GM12878 (cell line): ENCODE measurements at regions not wholly inside any gene's neighbourhood (a gene's known extent, or its start where the extent isn't known, plus 50 kb on each side); places are given as distances from the start of the nearest gene placed in this dataset.

Source experiments
- ATAC-seq: fragments of 200-7000 bp; cut with Tn5 transposase; 3 replicates; pipeline ENCODE4 v1.9.1; 2020; ENCODE audit warnings: mild to moderate bottlenecking, moderate library complexity
- BruUV-seq: library from RNA; stranded (reverse); fragments of 400-500 nt; replicated peaks from 2 replicates; lab custom pipeline; 2021; lab: Mats Ljungman, UMichigan
- CTCF ChIA-PET: fragments of 300-600 bp; sonication (Branson Sonifier 250); formaldehyde crosslinking; extraction: SDS; loops from one replicate; lab custom pipeline; 2021; ENCODE audit warnings: inconsistent platforms; lab: Yijun Ruan, JAX
- POLR2A ChIA-PET: fragments of 350-600 bp; formaldehyde crosslinking; extraction: SDS; loops from one replicate; lab custom pipeline; 2021; ENCODE audit warnings: inconsistent platforms; lab: Charles Lee
- RAD21 ChIA-PET: fragments of 300-600 bp; sonication (Branson Sonifier 250); formaldehyde crosslinking; loops from one replicate; lab custom pipeline; 2023; ENCODE audit warnings: antibody characterized with exemption; ENCODE audit not compliant: unreplicated experiment; lab: Charles Lee
- SMC1A ChIA-PET: fragments of 300-600 bp; sonication (Branson Sonifier 250); formaldehyde crosslinking; loops from one replicate; lab custom pipeline; 2023; ENCODE audit not compliant: unreplicated experiment, uncharacterized antibody; lab: Charles Lee
- DNase-seq: peaks from one replicate; pipeline ENCODE4 v3.0.0-alpha.2; 2011; ENCODE audit warnings: low read depth, low spot score
- FAIRE-seq: peaks from 3 replicates; lab custom pipeline; 2011; peaks lifted over from hg19 to GRCh38; lab: Jason Lieb, UNC
- H2AFZ ChIP-seq: 2 replicates; pipeline ENCODE4 v1.6.0; 2011; ENCODE audit warnings: low read depth, low read length, control low read depth; ENCODE audit not compliant: control insufficient read depth
- H3K27ac ChIP-seq: 2 replicates; pipeline ENCODE4 v1.5.1; 2011; ENCODE audit warnings: control low read depth; ENCODE audit not compliant: control insufficient read depth, insufficient read depth
- H3K27me3 ChIP-seq, 2 experiments: replicated peaks in 1 of 2; 2 replicates each; pipeline versions ENCODE4 v1.6.0 to v1.6.1; 2011; ENCODE audit warnings: low read length in 1 of 2; ENCODE audit not compliant: control insufficient read depth in 2 of 2, insufficient read depth in 2 of 2
- H3K36me3 ChIP-seq, 2 experiments: 2 replicates each; pipeline ENCODE4 v1.5.1; 2011; ENCODE audit warnings: low read length in 1 of 2; ENCODE audit not compliant: control insufficient read depth in 2 of 2, insufficient read depth in 2 of 2
- H3K4me1 ChIP-seq: 2 replicates; pipeline ENCODE4 v1.6.1; 2011; ENCODE audit warnings: mild to moderate bottlenecking, low read length, moderate library complexity, mixed read lengths; ENCODE audit not compliant: control insufficient read depth, insufficient read depth
- H3K4me2 ChIP-seq: 2 replicates; pipeline ENCODE4 v1.6.0; 2011; ENCODE audit warnings: control low read depth; ENCODE audit not compliant: control insufficient read depth, insufficient read depth
- H3K4me3 ChIP-seq: fragments of 200-600 bp; sonication (generic); 2 replicates; pipeline ENCODE4 v1.5.1; 2016
- H3K79me2 ChIP-seq: 2 replicates; pipeline ENCODE4 v1.6.0; 2011; ENCODE audit warnings: low read length; ENCODE audit not compliant: control insufficient read depth, insufficient read depth
- H3K9ac ChIP-seq: 2 replicates; pipeline ENCODE4 v1.8.0; 2011; ENCODE audit warnings: low read length, control low read depth, mixed read lengths; ENCODE audit not compliant: control insufficient read depth, insufficient read depth
- H3K9me3 ChIP-seq: replicated peaks from 3 replicates; pipeline ENCODE4 v1.5.1; 2011; ENCODE audit warnings: mild to moderate bottlenecking, low read length; ENCODE audit not compliant: control insufficient read depth, insufficient read depth
- H4K20me1 ChIP-seq: 2 replicates; pipeline ENCODE4 v1.6.0; 2011; ENCODE audit not compliant: control insufficient read depth, insufficient read depth
- BRCA1 ChIP-seq: IDR thresholded peaks from 2 replicates; pipeline ENCODE4 v1.6.1; 2011; ENCODE audit warnings: low read depth, low read length, improper control_type of control experiment
- CBFB ChIP-seq: IDR thresholded peaks from 2 replicates; pipeline ENCODE4 v1.6.1; 2016; ENCODE audit warnings: antibody characterized with exemption, low read depth
- CBX5 ChIP-seq: sonication (generic); IDR thresholded peaks from 2 replicates; pipeline ENCODE4 v1.6.1; 2016; ENCODE audit warnings: low read depth, moderate library complexity, mild to moderate bottlenecking, inconsistent platforms
- GABPA ChIP-seq: IDR thresholded peaks from 2 replicates; pipeline ENCODE4 v1.6.1; 2014; ENCODE audit warnings: antibody characterized with exemption, low read depth, mild to moderate bottlenecking, inconsistent platforms
- JUND ChIP-seq: IDR thresholded peaks from 2 replicates; pipeline ENCODE4 v1.6.1; 2012; ENCODE audit warnings: low read depth, mild to moderate bottlenecking, low read length, improper control_type of control experiment, moderate library complexity
- KAT2A ChIP-seq: conservative IDR thresholded peaks from 2 replicates; pipeline ENCODE4 v1.6.1; 2011; ENCODE audit warnings: low read depth, low read length; ENCODE audit not compliant: control insufficient read depth
- MEF2A ChIP-seq: IDR thresholded peaks from 2 replicates; pipeline ENCODE4 v1.6.1; 2011; ENCODE audit warnings: low read depth, mild to moderate bottlenecking, low read length, moderate library complexity; ENCODE audit not compliant: insufficient read depth
- MEF2B ChIP-seq: fragments of 450-650 bp; IDR thresholded peaks from 2 replicates; pipeline ENCODE4 v1.6.1; 2018; ENCODE audit warnings: mild to moderate bottlenecking, moderate library complexity; ENCODE audit not compliant: partially characterized antibody, poor library complexity, severe bottlenecking
- MTA2 ChIP-seq: fragments of 450-650 bp; IDR thresholded peaks from 2 replicates; pipeline ENCODE4 v1.6.1; 2016; ENCODE audit warnings: low read depth, mild to moderate bottlenecking, moderate library complexity
- MYC ChIP-seq: IDR thresholded peaks from 2 replicates; pipeline ENCODE4 v1.6.1; 2011; ENCODE audit warnings: mild to moderate bottlenecking, low read length, moderate library complexity, inconsistent platforms; ENCODE audit not compliant: insufficient read depth, insufficient replicate concordance, insufficient read length, severe bottlenecking
- NBN ChIP-seq: fragments of 450-650 bp; IDR thresholded peaks from 2 replicates; pipeline ENCODE4 v1.6.1; 2016
- NFXL1 ChIP-seq: fragments of 450-650 bp; IDR thresholded peaks from 2 replicates; pipeline ENCODE4 v1.6.1; 2017; ENCODE audit warnings: antibody characterized with exemption, mild to moderate bottlenecking, borderline replicate concordance
- NR2C1 ChIP-seq: fragments of 450-650 bp; IDR thresholded peaks from 2 replicates; pipeline ENCODE4 v1.6.1; 2017; ENCODE audit warnings: antibody characterized with exemption, mild to moderate bottlenecking, moderate library complexity
- POLR2AphosphoS2 ChIP-seq: IDR thresholded peaks from 2 replicates; pipeline ENCODE4 v1.6.1; 2011; ENCODE audit warnings: low read depth, mild to moderate bottlenecking, low read length, improper control_type of control experiment, moderate library complexity
- PRDM15 ChIP-seq: fragments of 450-650 bp; formaldehyde crosslinking; IDR thresholded peaks from 2 replicates; pipeline ENCODE4 v1.4.0; 2020; ENCODE audit warnings: mild to moderate bottlenecking, moderate library complexity
- SIX5 ChIP-seq: IDR thresholded peaks from 2 replicates; pipeline ENCODE4 v1.6.1; 2011; ENCODE audit warnings: mild to moderate bottlenecking, low read depth, low read length, moderate library complexity; ENCODE audit not compliant: severe bottlenecking
- SMAD1 ChIP-seq: fragments of 450-650 bp; IDR thresholded peaks from 2 replicates; pipeline ENCODE4 v1.6.1; 2018; ENCODE audit warnings: mild to moderate bottlenecking, low read depth; ENCODE audit not compliant: partially characterized antibody
- SMARCA5 ChIP-seq: fragments of 450-650 bp; IDR thresholded peaks from 2 replicates; pipeline ENCODE4 v1.6.1; 2017; ENCODE audit warnings: mild to moderate bottlenecking
- TCF12 ChIP-seq: IDR thresholded peaks from 2 replicates; pipeline ENCODE4 v1.6.1; 2011; ENCODE audit warnings: low read depth, mild to moderate bottlenecking, low read length
- USF2 ChIP-seq: IDR thresholded peaks from 2 replicates; pipeline ENCODE4 v1.6.1; 2011; ENCODE audit warnings: low read depth, low read length, improper control_type of control experiment, borderline replicate concordance
- ZNF384 ChIP-seq: IDR thresholded peaks from 2 replicates; pipeline ENCODE4 v1.6.1; 2012; ENCODE audit warnings: low read depth, mild to moderate bottlenecking, low read length, improper control_type of control experiment, borderline replicate concordance
- ZNF622 ChIP-seq: fragments of 450-650 bp; IDR thresholded peaks from 2 replicates; pipeline ENCODE4 v1.6.1; 2017; ENCODE audit warnings: mild to moderate bottlenecking, inconsistent platforms
- ZZZ3 ChIP-seq: IDR thresholded peaks from 2 replicates; pipeline ENCODE4 v1.6.1; 2011; ENCODE audit warnings: low read depth; ENCODE audit not compliant: control insufficient read depth, insufficient read length
- WGBS: methylation state at CpG from one replicate; pipeline ENCODE4 v1.1.6; 2016; ENCODE audit warnings: low lambda C conversion rate; ENCODE audit not compliant: insufficient replicate concordance, insufficient coverage; ENCODE audit errors: missing lambda C conversion rate; 5-methylcytosine and 5-hydroxymethylcytosine counted together
- in situ Hi-C: fragments of 300-500 bp; cut with MboI; formaldehyde crosslinking; loops from 9 replicates; pipeline ENCODE4 v1.14.3; 2018; ENCODE audit warnings: mixed read lengths
- intact Hi-C: fragments of 100-400 bp; cut with micrococcal nuclease; formaldehyde crosslinking; loops from one replicate; pipeline ENCODE4 v1.14.2; 2022; ENCODE audit not compliant: unreplicated experiment

- no peak for TF ChIP-seq POLR2AphosphoS2
- TF ChIP-seq NBN: no peak
- TF ChIP-seq NFXL1: no peak
Measured at GRCh38 chr4:68736813-68737212, 66.4 kb upstream of the UGT2B15 start (continued).

GRCh38 chr4:68738036-68738435, 67.6 kb upstream of the UGT2B15 start:
- no peak for DNase-seq
- RAD21 ChIA-PET: no interaction called here
- WGBS: 0% methylated on average over 2 of the region's 2 CpGs
- Histone ChIP-seq H3K27me3 (no peaks in the 10 kb centered on the region), H3K9me3 (no peaks in the 10 kb centered on the region), H3K9ac (no peak overlapping the region), H3K4me2 (no peak overlapping the region), H4K20me1 (no peaks in the 10 kb centered on the region), H3K79me2 (no peaks in the 10 kb centered on the region), H3K27ac (no peak overlapping the region), H3K4me3 (no peak overlapping the region), H3K4me1 (no peaks in the 10 kb centered on the region), H2AFZ (no peak overlapping the region), H3K36me3 (no peaks in the 10 kb centered on the region)
- in situ Hi-C loops: no loop called here
- intact Hi-C loops: no loop called here
- POLR2A ChIA-PET: no interaction called here
- ATAC-seq: no peak
- no peak for FAIRE-seq
- SMC1A ChIA-PET: no interaction called here
- TF ChIP-seq ZZZ3: no peak
- no peak for TF ChIP-seq SMARCA5
- no peak for TF ChIP-seq ZNF622
- no peak for TF ChIP-seq MYC
- TF ChIP-seq TCF12: no peak
- no peak for TF ChIP-seq MTA2
- no peak for TF ChIP-seq MEF2A
- no peak for TF ChIP-seq CBX5
- no peak for TF ChIP-seq NR2C1
- TF ChIP-seq ZNF384: no peak
- TF ChIP-seq JUND: no peak
- no peak for TF ChIP-seq SMAD1
- TF ChIP-seq SIX5: no peak
- TF ChIP-seq GABPA: no peak
- TF ChIP-seq CBFB: no peak
- no peak for TF ChIP-seq USF2
- no peak for TF ChIP-seq KAT2A
- TF ChIP-seq BRCA1: no peak
- TF ChIP-seq PRDM15 (CRISPR knock-in tag): no peak
- no peak for TF ChIP-seq MEF2B
- CTCF ChIA-PET: interaction anchor here (0.6 to 1.0 kb wide), 2 partner anchors 13 to 548 kb away, joined by 3 read pairs; no protein-coding TSS in a partner anchor
- BruUV-seq: no TSS peak
